ENCODE measurements at regions not wholly inside any gene's neighbourhood (a gene's known extent, or its start where the extent isn't known, plus 50 kb on each side); places are given as distances from the start of the nearest gene placed in this dataset.

DNA sequence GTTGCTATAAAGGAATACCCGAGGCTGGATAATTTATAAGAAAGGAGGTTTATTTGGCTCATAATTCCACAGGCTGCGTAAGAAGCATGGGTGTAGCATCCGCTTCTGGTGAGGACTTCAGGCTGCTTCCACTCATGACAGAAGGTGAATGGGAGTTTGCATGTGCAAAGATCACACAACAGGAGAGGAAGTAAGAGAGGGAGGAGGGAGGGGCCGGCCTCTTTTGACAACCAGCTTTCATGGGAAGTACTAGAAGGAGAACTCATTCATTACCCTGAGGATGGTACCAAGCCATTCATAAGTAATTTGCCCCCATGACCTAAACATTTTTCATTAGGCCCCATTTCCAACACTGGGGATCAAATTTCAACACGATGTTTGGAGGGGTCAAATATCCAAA, 386.8 kb upstream of the NETO1 start:
- TF ChIP-seq CTCF (conservative IDR thresholded peaks at IDR 0.05; ENCODE audit: low read length) (no peak), EZH2phosphoT487 (IDR thresholded peaks at IDR 0.05; ENCODE audit: borderline replicate concordance) (no peak)

Data from Loucy (cell line).